HCEC 1CT (cell line): ENCODE measurements at regions not wholly inside any gene's neighbourhood (a gene's known extent, or its start where the extent isn't known, plus 50 kb on each side); places are given as distances from the start of the nearest gene placed in this dataset.

Experiments used
- DNase-seq: peaks from one replicate; pipeline ENCODE4 v3.0.0-alpha.2; 2017

GRCh38 chr2:160680294-160680693 is 186.7 kb upstream of the RBMS1 start:
- no peak for DNase-seq

GRCh38 chr2:160680974-160681373 is 187.4 kb upstream of the RBMS1 start:
- DNase-seq: no peak

DNA sequence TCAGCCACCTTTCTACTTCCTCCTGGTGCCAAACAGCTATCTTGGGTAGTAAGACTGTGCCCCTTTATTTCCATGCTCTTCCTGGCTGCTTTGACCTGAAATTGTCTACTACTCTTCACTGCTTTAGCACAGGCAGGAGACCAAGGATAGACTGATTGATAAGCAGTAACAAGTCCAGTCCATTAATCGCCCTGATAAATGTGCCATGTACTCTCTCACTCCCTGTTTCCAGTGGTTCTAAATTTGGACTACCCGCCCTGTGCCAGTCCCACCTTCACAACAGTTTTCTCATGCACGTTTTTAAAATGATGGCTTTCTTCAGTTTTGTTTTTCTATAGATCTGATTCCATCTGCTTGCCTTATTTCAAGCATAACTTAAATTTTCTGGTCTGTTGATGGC is 189.6 kb upstream of the RBMS1 start:
- DNase-seq: no peak

DNA sequence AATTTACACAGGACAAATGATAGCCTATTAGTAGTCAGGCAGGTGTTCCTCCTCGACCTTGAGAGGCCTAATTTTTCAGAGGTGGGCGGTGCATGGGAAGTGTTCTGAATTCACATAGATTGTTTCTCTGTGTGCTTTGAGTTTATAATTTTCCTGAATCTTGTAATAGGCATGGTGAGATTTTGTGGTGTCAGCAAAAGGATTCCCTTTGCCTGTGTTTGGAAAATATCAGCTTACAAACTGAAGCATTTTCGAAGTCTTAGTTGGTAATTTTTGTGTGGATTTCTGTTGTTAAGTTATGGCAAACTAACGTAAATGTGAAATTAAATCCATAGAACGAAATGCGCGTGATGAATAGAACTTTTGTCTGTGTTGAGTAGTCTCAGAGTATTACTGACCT is 194.0 kb upstream of the RBMS1 start:
- no peak for DNase-seq

GRCh38 chr2:160689441-160689840 is 195.8 kb upstream of the RBMS1 start:
- DNase-seq: no peak

- no peak for DNase-seq
These were observed 200.6 kb upstream of the RBMS1 start for GRCh38 chr2:160694221-160694620.

GRCh38 chr2:160694631-160695030 is 201.0 kb upstream of the RBMS1 start:
- DNase-seq: no peak

DNA sequence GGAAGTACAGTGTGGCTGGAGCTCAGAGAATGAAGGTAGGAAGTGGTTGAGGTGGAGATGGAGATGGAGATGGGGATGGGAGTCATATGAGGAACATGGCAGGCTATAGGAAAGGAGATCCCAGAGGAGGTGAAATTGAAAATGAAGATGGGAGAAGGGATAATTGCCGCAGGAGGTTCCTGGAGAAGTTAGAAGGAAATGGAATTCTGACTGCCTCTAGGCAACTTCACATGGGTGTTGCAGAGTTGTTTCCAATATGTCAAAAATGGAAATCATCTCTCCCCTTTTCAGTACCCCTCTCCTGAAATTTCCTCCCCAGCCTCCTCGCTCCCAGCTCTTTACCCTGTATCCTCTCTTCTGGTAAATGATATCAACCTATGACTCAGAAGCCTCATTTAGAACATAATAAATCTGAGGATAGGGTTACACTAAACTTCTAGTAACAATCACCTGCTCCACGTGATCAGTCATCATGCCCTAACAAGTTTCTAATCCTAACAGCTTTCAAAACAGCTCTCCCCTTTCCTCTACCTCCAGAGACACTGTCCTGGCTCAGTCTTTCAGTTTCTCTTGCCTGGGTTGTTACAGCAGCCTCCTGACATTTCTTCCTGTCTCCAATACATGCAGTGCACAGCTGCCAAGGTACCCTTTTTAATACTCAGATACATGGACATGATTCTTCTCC is 201.9 kb upstream of the RBMS1 start:
- DNase-seq: peak; percentile 55

DNA sequence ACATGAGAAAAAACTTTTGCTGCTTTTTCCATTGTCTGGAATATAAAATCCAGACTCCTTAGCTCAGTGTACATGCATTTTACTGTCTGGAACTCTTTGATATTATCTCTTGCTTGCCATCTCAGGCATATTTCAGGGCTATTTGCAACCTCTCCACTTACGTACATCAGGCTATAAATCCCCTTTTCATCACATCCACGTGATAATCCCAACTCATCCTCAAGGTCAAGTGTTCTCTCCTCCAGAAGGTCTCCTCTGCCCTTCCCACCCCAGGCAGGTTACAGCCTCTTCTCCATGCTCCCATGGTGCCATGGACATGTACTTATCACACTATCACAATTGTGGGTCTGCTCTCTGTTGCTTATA is 202.5 kb upstream of the RBMS1 start:
- no peak for DNase-seq

- no peak for DNase-seq
These were observed 204.2 kb upstream of the RBMS1 start for GRCh38 chr2:160697817-160698216.

DNA sequence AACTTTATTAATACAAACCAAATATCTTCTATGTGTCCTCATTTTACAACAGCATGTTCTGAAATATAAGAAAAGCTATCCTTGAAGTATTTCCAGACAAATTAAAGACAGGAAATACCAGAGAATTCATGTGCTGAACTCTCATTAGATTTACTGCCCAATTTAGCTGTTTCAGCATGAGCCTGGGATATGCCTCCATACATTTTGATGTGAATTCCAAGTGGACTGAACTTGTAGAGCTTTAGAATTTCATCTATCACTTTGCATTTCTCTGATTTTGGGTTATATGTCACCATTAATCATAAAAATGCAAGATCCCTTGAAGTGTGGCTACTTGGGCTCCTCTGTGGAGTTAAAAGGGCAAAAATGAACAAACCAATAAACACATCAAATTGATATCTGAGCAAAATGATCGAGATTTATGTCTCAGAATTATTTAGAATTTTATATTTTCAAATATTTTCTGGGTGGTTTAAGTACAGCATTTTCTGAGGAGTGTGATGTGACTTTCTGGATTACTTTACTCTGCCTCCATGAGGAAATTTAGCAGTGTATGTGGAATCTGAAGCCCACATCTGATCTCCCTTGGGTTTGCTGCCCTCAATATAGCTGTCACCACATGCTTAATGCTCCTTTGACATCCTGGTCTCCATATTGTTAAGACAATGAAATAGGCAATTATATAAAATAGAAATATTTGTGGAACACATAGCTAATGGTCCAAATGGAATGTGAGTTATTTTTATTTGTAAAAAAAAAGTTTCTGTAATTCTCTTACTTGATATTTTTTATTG is 206.6 kb upstream of the RBMS1 start:
- peak; percentile 6 for DNase-seq

- DNase-seq: no peak
These were observed 208.2 kb upstream of the RBMS1 start for GRCh38 chr2:160701822-160702221.

DNA sequence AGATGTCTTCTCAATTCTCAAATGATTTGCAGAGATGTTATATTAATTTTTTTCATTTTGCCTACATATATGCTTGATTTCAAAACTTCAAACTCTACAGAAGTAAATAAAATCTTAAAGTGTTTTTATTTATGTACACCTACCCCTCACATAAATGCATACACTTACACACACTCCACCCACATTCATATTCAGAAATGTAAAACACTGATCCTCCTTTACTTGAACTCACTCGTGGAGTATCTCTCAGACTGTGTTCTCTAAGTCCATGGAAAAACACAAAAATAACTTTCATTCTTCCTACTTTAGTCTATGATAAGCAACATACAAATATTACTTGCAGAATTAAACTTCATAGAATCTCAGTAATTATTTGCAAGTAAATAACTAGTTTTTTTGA is 209.1 kb upstream of the RBMS1 start:
- DNase-seq: no peak

GRCh38 chr2:160703648-160704585 is 210.3 kb upstream of the RBMS1 start:
- DNase-seq: peak; percentile 9

DNA sequence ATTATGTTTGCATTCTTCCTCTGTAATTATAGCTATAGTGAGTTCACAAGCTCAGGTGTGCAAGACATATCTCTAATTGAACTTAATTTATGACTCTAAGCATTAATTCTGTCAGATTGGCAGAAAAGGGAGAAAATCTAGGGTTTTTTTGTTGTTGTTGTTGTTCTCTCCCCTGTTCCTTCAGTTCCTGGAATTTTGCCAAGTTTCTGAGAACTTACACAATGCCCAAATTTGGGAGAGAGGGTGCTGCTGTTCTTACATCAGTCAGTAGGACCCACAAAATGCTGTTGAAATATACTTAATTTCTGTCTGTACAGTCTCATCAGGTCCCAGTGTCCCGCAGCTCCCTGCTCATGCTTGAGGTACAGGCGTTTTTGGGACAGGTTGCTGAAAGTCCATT is 221.8 kb upstream of the RBMS1 start:
- no peak for DNase-seq

GRCh38 chr2:160719116-160719515 is 225.5 kb upstream of the RBMS1 start:
- DNase-seq: peak; percentile 60

DNA sequence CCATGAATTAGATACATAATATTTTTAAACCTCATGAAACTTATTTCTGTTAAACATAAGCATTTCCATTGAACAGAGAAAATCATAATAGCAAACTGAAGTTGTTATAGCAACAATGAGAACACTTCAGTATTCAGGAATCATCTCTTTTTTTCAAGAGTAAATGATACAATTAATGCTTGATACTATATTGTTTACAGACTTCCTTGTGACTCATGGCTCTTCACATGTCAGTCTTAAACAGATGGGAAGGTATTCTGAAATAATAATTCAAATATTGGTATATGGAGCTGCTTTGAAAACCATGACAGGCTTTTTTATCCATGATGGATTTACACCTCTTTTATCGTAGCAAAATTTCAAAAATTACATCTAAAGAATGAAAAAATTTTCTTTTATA is 226.5 kb upstream of the RBMS1 start:
- peak; percentile 14 for DNase-seq

- DNase-seq: no peak
These were observed 227.8 kb upstream of the RBMS1 start for GRCh38 chr2:160721089-160722040.

DNA sequence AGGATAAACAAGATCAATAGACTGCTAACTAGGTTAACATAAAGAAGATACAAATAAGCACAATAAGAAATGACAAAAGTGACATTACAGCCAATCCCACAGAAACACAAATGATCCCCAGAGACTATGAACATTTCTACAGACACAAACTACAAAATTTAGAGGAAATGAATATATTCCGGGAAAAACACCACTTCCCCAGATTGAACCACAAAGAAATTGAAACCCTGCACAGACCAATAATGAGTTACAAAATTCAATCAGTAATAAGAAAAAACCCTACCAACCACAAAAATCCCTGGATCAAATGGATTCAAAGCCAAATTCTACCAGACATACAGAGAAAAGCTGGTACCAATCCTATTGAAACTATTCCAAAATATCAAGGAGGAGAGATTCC is 232.4 kb upstream of the RBMS1 start:
- DNase-seq: no peak

DNA sequence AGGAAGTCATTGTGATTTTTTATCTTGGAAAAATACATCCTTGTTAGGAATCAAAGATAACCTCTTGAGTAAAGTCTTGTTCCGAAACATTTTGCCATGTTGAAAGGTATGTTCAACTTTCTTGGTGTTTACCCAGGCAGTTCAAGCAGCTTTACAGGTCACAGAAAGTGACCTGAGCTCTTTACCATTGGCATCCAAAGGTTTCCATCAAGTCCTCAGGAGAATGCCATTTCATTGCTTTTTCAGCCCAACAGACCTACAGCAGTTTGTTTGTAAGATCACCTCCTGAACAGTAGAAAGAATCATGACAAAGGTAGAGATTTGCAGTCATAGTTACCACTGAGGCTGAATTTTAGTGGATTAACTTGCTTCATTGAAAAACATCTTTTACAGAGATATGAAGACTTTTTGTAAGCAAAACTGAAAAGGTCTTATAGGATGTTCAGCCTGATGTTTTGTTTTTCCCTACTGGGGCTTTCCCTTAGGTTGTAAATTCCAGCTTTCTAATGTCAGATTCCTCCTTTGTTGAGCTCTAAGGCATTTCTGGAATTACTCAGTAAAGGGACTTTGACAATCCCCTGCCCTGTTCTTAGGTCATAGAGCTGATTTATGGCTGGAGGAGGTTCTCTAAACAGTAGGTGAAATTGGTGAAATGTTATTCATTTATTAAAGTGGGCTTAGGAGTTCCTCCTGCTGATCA is 236.8 kb upstream of the RBMS1 start:
- no peak for DNase-seq

DNA sequence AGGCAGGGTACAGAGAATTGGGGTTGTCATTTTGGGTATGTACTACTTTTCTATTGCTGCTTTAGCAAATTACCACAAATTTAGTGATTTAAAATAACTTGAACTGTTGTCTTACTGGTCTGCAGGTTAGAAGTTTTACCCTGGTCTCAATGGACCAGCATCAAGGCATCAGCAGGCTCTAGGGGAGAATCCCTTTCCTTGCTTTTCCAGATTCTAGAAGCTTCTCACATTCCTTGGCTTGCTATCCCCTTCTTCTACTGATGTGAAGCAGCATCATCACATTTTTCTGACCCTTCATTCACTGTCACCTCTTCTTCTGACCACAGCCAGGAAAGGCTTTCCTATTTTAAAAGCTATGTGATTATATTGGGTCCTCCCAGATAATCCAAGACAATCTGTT is 237.8 kb upstream of the RBMS1 start:
- no peak for DNase-seq

- DNase-seq: no peak
These were observed 238.2 kb upstream of the RBMS1 start for GRCh38 chr2:160731856-160732255.
